Activated CD8-positive, alpha-beta memory T cell treated with anti-CD3 and anti-CD28 coated beads for 24 hours (primary cell): ENCODE measurements at regions not wholly inside any gene's neighbourhood (a gene's known extent, or its start where the extent isn't known, plus 50 kb on each side); places are given as distances from the start of the nearest gene placed in this dataset.
"Not testable (repeated sequence)": the region's sequence is repeated elsewhere in the genome, so short reads cannot be mapped to it uniquely, and the experiment has no call there.

Experiments used
- DNase-seq: peaks from one replicate; pipeline ENCODE4 v3.0.0-alpha.2; 2020

DNA sequence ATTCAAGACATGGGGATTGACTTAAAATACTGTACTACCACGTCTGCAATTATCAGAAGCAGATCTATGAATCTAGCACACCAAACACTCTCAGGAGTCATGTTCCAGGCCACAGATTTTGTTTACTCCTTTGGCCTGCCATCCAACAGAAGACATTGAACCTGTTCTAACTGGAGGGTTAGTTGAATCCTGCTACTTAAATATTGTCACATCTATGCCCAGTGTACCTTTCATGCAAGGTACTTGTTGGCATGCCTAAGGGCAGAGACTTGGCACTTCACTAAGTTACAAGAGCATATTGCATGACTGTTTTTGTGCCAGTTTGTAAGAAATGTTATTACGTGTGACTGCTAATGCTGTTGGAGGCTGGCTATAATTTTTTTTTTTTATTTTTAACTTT, 126.9 kb upstream of the BCOR start:
- no peak for DNase-seq

DNA sequence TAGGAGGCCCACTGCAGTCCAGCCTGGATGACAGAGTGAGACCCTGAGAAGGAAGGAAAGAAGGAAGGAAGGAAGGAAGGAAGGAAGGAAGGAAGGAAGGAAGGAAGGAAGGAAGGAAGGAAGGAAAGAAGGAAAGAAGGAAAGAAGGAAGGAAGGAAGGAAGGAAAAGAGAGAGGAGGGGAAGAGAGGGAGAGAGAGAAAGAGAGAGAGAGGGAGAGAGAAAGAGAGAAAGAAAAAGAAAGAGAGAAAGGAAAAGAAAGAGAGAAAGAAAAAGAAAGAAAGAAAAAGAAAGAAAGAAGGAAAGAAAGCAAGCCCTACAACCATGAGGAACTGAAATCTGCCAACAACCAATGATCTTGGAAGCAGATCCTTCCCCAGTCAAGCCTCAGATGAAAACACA, 124.9 kb upstream of the BCOR start:
- DNase-seq: not testable (repeated sequence)

DNA sequence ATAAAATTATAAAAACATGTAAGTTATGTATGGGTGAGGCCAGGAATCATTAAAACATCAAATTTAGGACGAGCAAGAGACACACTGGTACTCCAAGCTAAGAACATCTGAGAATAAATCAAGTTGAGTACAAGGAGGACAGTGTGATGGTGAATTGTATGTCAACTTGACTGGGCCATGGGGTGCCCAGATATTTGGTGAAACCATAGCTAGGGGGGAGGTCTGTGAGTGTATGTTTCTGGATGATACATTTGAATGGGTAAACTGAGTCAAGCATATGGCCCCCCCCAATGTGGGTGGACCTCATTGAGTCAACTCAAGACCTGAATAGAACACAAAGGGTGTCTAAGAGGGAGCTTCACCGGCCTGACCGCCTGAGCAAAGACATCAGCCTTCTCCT, 115.3 kb upstream of the BCOR start:
- no peak for DNase-seq

DNA sequence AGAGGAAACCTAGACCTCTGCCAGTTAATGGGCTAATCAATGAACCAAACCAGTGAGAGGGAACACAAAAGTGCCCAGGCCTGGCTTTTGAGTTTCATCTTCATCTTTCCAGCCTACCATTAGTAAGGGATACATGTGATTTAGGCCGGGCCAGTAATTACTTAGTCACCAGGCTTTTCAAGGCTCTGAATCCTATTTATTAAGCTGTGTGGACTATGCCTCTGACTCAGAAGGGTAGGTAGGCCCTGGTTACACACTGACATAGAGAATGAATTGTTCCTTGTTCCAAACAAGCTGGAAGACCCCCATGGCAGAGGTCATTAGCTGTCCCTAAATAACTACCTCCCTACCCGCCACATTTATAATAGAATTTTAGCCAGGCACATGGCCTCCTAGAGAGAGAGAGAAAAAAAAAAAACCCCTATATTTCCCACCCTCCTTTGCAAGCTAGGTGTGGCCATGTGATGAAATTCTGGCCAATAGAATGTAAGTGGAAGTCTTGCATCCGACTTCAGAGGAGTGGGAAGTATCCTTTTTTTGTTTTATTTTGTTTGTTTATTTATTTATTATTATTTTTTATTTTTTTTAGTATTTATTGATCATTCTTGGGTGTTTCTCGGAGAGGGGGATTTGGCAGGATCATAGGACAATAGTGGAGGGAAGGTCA, 112.3 kb upstream of the BCOR start:
- DNase-seq: no peak

DNA sequence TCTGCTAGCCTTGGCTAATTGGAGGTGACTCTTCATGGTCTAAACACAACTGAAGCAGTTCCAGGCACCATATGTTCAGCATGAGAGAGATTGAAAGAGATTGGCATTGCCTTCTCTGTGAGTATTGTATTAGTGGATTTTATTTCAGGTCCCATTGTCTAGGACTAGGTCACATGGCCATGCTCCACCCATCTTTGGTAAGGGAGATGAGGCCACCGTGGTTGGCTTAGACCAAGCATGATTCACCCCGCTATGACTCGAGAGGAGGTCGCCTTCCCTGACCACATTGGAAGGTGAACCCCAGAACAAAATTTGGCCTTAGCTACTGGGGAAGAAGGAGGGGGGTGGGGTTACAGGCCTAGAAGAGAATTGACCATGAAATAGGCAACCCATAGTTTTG, 109.9 kb upstream of the BCOR start:
- no peak for DNase-seq

DNA sequence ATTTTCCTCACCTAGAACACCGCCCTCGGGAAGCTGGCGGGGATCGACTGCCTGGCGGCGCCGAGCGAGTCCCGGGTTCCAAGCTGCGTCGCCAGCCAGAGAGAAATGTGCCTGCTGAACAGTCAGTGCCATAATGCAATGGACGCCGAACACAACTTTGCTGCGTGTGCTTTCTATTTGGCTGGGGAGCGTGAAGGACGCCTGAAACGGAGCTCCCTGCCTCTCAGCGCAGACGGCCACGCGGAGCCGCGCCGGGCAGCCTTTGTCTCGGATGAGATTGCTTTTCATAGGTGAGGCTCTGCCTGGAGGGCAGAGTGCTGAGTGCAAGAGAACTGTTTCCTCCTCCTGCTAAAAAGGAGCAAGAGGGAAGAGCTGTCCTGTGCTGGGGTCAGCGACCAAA, 107.7 kb upstream of the BCOR start:
- DNase-seq: no peak

DNA sequence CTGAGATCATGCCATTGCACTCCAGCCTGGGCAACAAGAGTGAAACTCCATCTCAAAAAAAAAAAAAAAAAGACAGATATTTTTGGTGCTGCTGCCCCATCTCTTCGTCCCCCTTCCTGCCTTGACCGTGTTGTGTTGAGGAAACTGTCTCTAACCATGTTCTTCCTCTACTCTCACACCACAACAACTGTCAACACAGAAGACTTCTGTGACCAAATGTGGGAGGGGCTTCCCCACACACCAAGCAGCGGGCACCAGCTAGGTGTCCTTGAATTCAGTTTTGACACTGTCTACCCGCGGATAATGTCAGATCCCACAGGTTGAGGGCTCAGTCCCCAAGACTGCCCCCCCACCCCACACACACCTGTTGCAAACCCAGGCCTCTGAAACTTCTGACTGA, 104.7 kb upstream of the BCOR start:
- no peak for DNase-seq

DNA sequence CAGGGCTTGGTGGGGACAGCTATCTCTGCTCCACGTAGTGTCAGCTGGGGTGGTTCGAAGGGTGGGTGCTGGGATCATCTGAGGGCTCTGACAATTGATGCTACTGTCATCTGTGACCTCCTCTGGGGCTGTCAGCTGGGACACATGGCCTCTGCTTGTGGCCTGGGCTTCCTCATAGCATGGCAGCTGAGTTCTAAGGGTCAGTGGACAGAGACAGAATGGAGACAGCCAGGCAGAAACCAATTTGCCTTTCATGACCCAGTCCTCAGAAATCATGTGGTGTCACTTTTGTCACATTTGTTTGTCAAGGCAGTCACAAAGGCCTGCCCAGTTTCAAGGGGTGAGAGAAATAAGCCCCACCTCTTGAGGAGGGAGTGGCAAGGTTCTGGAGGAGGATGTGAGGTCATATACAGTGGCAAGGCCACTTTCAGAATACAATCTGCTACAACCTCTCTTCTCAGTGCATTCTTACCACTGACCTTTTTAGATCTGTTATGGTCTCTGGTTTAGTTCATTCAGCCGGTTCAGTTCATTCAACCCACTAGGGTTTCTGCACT, 103.6 kb upstream of the BCOR start:
- no peak for DNase-seq

DNA sequence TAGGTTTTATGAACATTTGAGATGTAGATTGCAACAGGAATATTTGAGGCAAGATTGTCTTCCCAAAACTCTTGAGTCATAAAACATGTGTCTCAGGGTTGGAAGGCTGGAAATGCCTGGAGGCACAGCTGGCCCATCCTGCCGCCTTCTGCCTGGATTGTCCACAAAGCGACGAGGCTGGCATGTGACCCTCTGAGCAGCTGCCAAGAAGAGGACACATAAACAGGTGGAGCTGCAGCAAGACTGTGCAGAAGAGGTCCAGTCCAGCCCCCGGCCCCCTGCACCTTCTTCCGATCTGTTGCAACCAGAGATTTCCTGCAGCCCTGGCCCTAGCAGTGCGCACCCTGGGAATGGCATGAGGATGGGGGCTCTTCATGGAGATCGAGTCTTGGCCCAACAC, 101.9 kb upstream of the BCOR start:
- no peak for DNase-seq

DNA sequence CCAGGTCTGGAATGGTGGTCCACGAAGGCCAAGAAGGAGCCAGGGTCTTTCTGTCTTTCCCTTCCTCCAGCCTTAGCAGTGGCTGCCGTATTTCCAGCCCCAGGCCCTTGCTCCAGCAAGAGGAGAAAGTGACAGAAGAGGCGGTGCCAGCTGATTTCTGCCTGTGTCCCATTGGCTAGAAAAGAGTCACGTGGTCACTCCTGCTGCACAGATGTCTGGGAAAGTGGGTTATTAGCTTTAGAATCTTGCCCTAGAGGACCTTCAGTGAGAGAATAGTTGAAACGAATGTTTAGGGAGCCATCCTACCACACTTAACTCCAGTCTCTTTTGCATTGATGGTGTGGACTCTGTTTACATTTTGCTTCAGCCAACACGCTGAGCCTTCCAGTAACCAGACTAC, 99.3 kb upstream of the BCOR start:
- no peak for DNase-seq

DNA sequence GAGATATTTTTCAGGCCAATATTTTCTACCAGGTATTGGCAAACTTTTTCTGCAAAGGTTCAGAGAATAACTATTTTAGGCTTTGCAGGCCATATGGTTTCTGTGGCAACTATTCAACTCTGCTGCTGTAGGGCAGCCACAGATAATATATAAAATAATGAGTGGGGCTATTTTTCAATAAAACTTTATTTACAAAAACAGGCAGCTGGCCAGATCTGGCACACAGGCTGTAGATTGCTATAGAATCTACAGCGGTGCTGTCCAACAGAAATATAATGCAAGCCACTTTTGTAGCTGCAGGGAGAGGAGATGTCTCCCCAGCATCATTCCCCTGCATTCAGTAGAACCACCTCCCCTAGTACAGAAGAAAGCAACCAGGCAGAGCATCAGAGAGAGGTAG, 97.6 kb upstream of the BCOR start:
- DNase-seq: no peak

DNA sequence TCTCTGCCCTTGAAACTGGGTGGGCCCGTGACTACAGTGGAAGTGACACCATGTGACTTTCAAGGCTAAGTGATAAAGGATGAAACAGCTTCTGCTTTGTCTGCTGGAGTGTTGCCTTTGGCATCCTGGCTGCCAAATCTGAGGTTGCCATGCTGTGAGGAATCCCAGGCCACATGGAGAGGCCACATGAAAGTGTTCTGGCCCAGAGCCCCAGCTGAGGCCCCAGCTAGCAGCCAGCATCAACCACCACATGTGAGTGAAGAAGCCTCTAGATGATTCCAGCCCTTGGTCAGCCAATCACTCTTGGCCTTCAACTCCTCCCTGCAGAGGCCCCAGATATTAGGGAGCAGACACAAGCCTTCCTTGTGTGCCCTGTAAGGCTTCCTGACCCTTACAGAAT, 94.4 kb upstream of the BCOR start:
- DNase-seq: no peak

DNA sequence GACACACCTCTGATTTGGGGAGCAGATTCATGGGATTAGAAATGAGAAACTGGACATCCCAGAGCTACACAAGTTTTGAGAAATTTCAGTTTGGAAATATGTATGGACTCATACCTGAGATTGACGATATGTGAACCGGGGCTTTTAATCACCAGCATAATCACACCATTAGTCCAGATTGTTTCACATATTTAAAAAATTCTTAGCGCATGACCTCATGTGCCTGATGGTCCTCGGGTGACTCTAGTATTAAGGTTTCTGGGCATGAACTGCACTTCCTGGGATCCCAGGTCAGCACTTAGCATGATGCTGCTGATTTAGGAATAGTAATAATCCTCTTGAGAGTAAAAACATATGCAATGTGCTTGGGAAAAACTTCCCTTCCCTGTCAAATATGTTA, 91.9 kb upstream of the BCOR start:
- DNase-seq: no peak

DNA sequence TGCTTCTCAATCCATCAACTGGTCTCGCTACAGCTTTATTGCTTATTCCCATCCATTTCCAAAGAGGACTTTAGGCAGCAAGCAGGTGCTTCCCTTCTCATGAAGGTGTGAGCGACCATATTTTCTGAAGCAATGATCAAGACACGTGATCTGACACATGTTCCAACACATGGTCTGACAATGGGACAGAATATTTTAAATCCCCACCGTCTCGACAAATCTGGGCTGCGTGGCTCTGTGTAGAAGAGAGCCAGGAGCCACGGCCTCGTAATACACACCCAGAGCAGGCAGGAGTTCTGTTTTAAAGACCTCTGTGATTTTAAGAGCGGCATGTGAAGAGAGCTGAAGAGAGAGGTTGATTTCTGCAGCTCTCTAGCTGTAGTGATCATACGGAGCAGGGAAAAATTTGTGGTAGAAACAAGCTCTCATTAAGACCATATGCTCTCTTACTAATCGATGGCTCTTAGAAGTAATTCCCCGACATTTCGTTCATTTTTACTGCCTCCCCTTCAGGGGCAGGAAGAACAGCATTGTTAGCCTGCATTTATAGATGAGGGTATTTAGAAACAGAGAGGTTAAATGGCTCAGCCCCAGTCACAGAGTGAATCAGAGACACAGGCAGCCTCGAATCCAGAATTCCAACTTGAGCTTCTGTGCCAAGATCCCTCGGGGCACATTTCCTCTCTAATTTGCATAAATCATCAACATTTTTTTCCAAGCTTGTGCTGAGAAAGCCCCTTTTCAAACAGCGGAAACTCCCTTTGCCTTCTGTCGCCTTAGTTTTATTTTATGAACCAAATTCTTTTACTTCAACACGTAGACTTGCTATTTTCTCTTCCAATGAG, 91.0 kb upstream of the BCOR start:
- no peak for DNase-seq

DNA sequence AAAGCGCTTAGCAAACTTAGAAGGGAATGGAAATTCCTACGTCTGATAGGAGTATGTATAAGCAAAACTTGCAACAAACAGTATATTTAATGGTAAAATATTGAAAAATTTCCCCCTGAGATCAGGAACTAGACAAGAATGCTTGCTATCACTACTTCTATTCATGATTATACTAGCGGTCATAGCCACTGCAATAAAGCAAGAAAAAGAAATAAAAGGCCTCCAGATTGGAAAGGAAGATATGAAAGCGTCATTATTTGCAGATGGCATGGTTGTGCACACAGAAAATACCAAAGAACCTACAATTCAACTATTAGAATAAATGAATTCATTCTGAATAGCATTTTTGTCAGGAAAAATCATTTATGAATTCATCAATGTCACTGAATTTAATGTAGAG, 87.2 kb upstream of the BCOR start:
- DNase-seq: no peak

DNA sequence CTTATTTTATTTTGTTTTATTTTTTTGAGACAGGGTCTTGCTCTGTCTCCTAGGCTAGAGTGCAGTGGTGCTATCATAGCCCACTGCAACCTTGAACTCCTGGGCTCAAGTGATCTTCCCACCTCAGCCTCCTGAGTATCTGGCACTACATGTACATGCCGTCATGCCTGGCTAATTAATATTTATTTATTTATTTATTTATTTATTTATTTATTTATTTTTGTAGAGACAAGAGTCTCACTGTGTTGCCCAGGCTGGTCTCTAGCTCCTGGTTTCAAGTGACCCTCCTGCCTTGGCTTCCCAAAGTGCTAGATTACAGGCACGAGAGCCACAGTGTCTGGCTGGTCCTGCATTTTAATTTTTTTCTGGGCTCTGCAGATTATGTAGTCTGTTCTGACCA, 84.9 kb upstream of the BCOR start:
- no peak for DNase-seq

DNA sequence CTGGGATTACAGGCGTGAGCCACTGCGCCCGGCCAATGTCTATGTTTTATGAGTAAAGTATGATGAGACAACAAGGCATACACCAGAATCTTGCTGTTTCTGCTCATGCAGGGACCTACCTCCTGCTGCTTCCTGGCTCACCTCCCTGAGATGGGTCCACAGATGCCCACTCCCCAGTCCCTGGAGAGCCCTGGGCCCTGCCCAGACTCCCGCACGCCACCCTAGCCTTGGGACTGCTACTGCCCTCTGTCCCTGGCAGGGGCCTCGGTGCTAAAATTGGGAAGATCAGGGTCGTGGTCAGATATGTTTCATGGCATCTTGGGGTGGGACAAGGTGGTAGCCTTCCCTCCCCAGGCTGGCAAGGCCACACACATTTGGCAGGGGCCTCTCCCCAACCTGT, 84.3 kb upstream of the BCOR start:
- no peak for DNase-seq

DNA sequence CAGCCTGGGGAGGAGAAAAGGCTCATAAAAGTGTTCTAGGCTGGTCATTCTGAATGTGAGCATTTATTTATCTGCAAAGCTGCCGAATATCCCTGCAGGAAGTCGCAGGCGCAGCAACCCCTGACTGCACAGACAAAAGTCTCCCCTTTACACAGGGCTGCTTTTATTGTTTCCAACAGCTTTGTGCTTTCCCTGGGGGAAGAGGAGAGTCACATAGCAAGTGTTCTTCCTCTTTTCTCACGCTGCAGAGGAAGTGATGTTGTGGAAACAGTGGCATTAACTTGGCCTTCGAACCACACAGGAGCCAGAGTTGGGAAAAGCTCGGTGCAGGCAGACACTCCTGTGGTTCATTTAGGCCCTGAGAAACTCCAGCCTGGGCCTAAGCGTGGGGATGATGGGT, 81.5 kb upstream of the BCOR start:
- DNase-seq: no peak

DNA sequence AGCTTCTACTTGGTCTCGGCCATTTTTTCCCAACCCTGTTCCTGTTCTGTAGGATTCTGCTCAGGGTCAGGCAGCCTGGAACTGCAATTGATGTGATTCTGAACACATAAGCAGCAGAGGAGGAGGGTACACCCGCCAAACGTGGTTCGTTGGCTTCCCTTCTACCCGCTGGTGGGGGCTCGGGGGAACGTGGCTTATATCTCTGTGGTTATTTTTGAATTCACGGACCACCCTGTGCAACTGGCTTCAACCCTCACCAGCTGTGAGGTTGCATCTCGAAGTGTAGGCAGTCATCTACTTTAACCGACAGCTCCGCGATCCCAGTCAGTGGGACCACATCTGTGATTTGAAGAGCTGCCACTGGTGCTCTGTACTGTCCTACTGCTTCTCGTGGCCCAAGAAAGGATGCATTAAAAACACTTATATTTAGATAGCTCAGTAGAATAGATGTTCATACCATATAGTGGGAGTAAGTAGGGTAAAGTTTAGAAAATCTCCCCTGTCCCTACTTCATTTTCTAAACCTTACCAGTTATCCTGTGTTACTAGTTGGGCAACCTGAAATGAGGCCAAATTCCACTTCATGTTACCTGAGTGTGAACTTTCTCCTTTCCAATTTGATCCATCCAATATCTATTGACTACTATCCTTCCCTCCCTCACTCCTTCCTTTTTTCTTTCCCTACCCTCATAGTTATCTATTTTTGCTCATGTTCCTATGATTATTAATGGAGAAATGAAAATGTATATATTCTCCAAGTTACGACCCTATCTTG, 80.4 kb upstream of the BCOR start:
- no peak for DNase-seq

DNA sequence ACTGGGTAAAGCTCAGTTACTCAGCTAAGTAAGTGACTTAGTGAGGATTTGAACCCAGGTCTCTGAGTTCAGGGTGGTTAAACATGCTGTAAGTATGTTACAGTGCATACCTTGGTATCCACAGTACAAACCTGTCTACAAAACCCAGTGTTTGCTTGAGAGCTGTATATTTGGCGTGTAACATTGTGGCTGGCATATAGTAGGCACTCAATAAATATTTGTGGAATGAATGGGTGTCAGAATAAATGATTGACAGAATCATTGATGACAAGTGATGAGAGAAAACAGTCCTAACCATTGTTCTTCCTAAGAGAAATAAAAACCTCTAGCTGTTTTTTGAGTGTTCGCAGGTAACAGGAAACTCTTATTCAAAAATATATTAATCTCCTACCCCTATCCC, 79.7 kb upstream of the BCOR start:
- DNase-seq: no peak

DNA sequence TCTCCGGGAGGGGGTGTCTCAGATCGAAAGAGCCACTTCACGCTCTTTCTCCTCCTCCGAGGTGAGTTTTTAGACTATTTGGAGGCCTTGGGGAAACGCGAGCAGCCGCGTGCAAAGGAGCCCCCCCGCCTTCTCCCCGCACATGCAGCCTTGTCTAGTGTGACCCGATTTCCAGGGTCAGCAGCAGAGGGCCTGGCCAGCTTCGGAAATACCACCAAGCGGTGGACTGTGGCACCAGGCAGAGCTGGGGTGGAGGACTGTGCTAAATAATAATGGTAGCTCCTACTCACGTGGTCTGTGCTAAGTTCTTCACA, 79.3 kb upstream of the BCOR start:
- peak; percentile 77 for DNase-seq

DNA sequence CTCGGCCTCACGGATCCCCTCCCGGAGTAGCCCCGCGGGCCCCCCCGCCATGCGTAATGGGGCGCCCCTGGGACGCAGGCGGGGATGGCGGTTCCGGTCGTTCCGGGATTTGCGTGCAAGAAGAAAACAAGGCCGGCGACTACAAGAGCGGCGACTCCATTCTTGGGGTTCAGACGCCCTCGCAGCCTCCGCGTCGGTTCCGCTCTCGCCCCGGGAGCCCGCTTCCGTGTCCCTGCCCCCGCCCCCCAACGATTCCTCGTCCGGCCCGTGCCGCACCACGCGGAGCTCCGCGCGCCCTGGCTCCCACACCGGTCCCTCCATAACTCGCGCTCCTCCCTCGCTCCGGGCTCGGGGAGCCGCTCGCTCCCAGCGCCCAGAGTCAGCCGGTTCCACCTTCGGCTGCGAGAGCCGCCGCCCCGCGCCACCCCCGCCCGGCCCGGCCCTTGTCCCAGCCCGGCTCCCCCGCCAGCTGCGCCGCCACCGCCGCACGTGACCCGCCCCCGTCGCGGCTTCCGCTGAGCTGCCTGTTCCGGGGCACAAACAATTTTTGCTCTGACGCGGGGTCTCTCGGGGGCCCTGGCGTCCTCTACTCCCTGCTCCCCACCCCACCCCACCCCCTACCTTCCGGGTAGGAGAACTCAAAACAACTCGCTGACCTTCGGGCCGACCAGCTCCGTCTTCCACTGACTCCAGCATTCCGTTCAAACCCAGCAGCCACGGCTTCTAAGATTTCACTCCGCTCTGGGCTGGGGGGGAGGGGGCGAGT, 78.8 kb upstream of the BCOR start:
- no peak for DNase-seq
